ENCODE measurements at regions not wholly inside any gene's neighbourhood (a gene's known extent, or its start where the extent isn't known, plus 50 kb on each side); places are given as distances from the start of the nearest gene placed in this dataset.

DNA sequence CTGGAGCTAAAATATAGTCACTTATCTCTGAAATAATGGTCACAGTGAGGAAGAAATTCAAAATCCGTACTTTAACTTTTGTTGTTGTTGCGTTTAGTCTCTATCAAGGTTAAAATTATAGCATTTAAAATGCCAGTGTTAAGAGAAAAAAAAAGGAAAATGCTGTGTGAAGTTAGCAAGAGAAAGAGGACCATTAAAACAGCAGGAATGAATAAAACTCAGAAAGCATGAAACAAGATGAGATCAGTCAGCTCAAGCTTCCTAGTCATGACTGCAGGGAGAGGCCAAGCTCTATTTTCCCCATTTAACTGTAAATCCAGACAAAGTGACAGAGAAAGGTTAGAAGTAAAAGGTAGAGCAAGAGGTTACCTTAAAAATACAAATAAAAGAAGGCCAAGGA, 281.7 kb upstream of the ATP5MC3 start:
- no peaks in the 10 kb centered on the region for H3K27me3 ChIP-seq (ENCODE audit: insufficient read depth, low read length)
- H3K27ac ChIP-seq (ENCODE audit: low read depth, low read length) = no peak overlapping the region
- FAIRE-seq = no peak
- H3K36me3 ChIP-seq (ENCODE audit: insufficient read depth, low read length) = no peaks in the 10 kb centered on the region
- TF ChIP-seq CTCF (IDR thresholded peaks at IDR 0.05; ENCODE audit: insufficient read depth, low read depth, low read length) = no peak
- no peak for TF ChIP-seq EZH2 (IDR thresholded peaks at IDR 0.05; ENCODE audit: insufficient read depth, low read length)
- Mint-ChIP-seq H3K9me3 (ENCODE audit: unreplicated experiment) (peaks cover 12% of the 10 kb centered on the region), H3K36me3 (ENCODE audit: low read depth, unreplicated experiment) (no peaks in the 10 kb centered on the region), H3K4me3 (ENCODE audit: unreplicated experiment) (no peak overlapping the region), H3K27me3 (ENCODE audit: low read depth, unreplicated experiment) (no peaks in the 10 kb centered on the region), H3K27ac (ENCODE audit: unreplicated experiment) (no peak overlapping the region), H3K4me1 (ENCODE audit: low read depth, unreplicated experiment) (no peaks in the 10 kb centered on the region)
- no peaks in the 10 kb centered on the region for H3K79me2 ChIP-seq (ENCODE audit: insufficient read depth, low read length)
- H3K9me3 ChIP-seq (ENCODE audit: insufficient read depth, low read depth, low read length) = no peaks in the 10 kb centered on the region
- no peak for DNase-seq (ENCODE audit: low read depth)
- no peak overlapping the region for H3K4me3 ChIP-seq (ENCODE audit: insufficient read depth, low read depth, low read length)
- no peak overlapping the region for H3K4me2 ChIP-seq (ENCODE audit: low read length)
- H3K4me1 ChIP-seq (ENCODE audit: insufficient read depth, low read length) = no peaks in the 10 kb centered on the region
- H4K20me1 ChIP-seq (ENCODE audit: insufficient read depth, low read length) = no peaks in the 10 kb centered on the region
- no peak overlapping the region for H3K9ac ChIP-seq (ENCODE audit: low read length)
- H2AFZ ChIP-seq (ENCODE audit: low read depth, low read length) = no peak overlapping the region

DNA sequence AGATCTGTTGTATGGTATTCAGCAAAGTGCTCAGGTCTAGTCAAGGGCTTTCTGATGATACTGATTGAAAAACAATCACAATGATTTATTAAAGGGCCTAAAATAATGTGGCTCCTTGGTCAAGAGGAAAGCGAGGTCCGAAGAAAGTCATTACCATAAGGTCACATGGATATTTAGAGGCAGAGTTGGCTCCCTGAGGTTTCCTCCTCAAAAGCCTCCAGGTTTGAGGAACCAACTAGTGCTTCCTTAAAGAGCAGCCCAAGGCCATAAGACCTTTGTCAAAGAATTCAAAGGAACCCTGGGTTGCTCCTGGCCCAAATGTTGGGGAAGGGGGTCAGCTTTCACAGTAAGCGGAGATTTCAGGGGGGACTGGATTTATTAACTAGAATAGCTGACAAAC, 280.7 kb upstream of the ATP5MC3 start:
- H3K9ac ChIP-seq (ENCODE audit: low read length) = no peak overlapping the region
- no peaks in the 10 kb centered on the region for H4K20me1 ChIP-seq (ENCODE audit: insufficient read depth, low read length)
- no peaks in the 10 kb centered on the region for H3K27me3 ChIP-seq (ENCODE audit: insufficient read depth, low read length)
- DNase-seq (ENCODE audit: low read depth) (no peak), FAIRE-seq (no peak)
- H3K27ac ChIP-seq (ENCODE audit: low read depth, low read length) = no peak overlapping the region
- no peaks in the 10 kb centered on the region for H3K4me1 ChIP-seq (ENCODE audit: insufficient read depth, low read length)
- no peak overlapping the region for H3K4me3 ChIP-seq (ENCODE audit: insufficient read depth, low read depth, low read length)
- H3K9me3 ChIP-seq (ENCODE audit: insufficient read depth, low read depth, low read length) = no peaks in the 10 kb centered on the region
- no peak overlapping the region for H2AFZ ChIP-seq (ENCODE audit: low read depth, low read length)
- no peak for TF ChIP-seq CTCF (IDR thresholded peaks at IDR 0.05; ENCODE audit: insufficient read depth, low read depth, low read length)
- TF ChIP-seq EZH2 (IDR thresholded peaks at IDR 0.05; ENCODE audit: insufficient read depth, low read length) = no peak
- H3K27me3 Mint-ChIP-seq (ENCODE audit: low read depth, unreplicated experiment) = no peaks in the 10 kb centered on the region
- H3K36me3 ChIP-seq (ENCODE audit: insufficient read depth, low read length) = no peaks in the 10 kb centered on the region
- H3K4me1 Mint-ChIP-seq (ENCODE audit: low read depth, unreplicated experiment) = no peaks in the 10 kb centered on the region
- no peaks in the 10 kb centered on the region for H3K79me2 ChIP-seq (ENCODE audit: insufficient read depth, low read length)
- H3K9me3 Mint-ChIP-seq (ENCODE audit: unreplicated experiment) = peaks cover 12% of the 10 kb centered on the region
- no peak overlapping the region for H3K27ac Mint-ChIP-seq (ENCODE audit: unreplicated experiment)
- H3K36me3 Mint-ChIP-seq (ENCODE audit: low read depth, unreplicated experiment) = no peaks in the 10 kb centered on the region
- no peak overlapping the region for H3K4me2 ChIP-seq (ENCODE audit: low read length)
- no peak overlapping the region for H3K4me3 Mint-ChIP-seq (ENCODE audit: unreplicated experiment)

DNA sequence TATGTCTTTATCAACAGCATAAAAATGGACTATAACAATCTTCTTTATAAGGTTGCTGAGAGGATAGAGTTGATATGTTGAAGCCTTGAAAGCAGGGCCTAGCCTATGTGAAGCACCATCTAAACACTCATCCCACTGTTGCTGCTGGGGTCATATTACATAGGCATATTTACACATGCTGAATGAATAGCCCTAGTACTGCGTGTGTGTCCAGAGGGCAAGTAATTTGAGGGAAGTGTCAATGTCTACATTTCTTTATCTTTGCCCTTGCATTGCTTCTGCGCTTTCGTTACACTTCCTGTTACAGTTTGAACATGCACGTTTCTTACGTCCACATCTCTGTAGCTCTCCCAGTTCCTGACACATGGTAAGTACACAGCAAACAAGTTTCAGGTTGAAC, 280.3 kb upstream of the ATP5MC3 start:
- no peaks in the 10 kb centered on the region for H3K27me3 ChIP-seq (ENCODE audit: insufficient read depth, low read length)
- H3K9ac ChIP-seq (ENCODE audit: low read length) = no peak overlapping the region
- no peak for FAIRE-seq
- no peak overlapping the region for H2AFZ ChIP-seq (ENCODE audit: low read depth, low read length)
- no peaks in the 10 kb centered on the region for H4K20me1 ChIP-seq (ENCODE audit: insufficient read depth, low read length)
- DNase-seq (ENCODE audit: low read depth) = no peak
- no peak overlapping the region for H3K4me3 ChIP-seq (ENCODE audit: insufficient read depth, low read depth, low read length)
- no peak overlapping the region for H3K4me2 ChIP-seq (ENCODE audit: low read length)
- no peak overlapping the region for H3K27ac Mint-ChIP-seq (ENCODE audit: unreplicated experiment)
- H3K4me1 ChIP-seq (ENCODE audit: insufficient read depth, low read length) = no peaks in the 10 kb centered on the region
- H3K36me3 Mint-ChIP-seq (ENCODE audit: low read depth, unreplicated experiment) = no peaks in the 10 kb centered on the region
- H3K9me3 Mint-ChIP-seq (ENCODE audit: unreplicated experiment) = peaks cover 12% of the 10 kb centered on the region
- no peaks in the 10 kb centered on the region for H3K36me3 ChIP-seq (ENCODE audit: insufficient read depth, low read length)
- no peaks in the 10 kb centered on the region for H3K4me1 Mint-ChIP-seq (ENCODE audit: low read depth, unreplicated experiment)
- H3K27ac ChIP-seq (ENCODE audit: low read depth, low read length) = no peak overlapping the region
- H3K79me2 ChIP-seq (ENCODE audit: insufficient read depth, low read length) = no peaks in the 10 kb centered on the region
- H3K9me3 ChIP-seq (ENCODE audit: insufficient read depth, low read depth, low read length) = no peaks in the 10 kb centered on the region
- no peak for TF ChIP-seq EZH2 (IDR thresholded peaks at IDR 0.05; ENCODE audit: insufficient read depth, low read length)
- no peak for TF ChIP-seq CTCF (IDR thresholded peaks at IDR 0.05; ENCODE audit: insufficient read depth, low read depth, low read length)
- H3K27me3 Mint-ChIP-seq (ENCODE audit: low read depth, unreplicated experiment) = no peaks in the 10 kb centered on the region
- H3K4me3 Mint-ChIP-seq (ENCODE audit: unreplicated experiment) = no peak overlapping the region
